ENCODE measurements at regions not wholly inside any gene's neighbourhood (a gene's known extent, or its start where the extent isn't known, plus 50 kb on each side); places are given as distances from the start of the nearest gene placed in this dataset.

DNA sequence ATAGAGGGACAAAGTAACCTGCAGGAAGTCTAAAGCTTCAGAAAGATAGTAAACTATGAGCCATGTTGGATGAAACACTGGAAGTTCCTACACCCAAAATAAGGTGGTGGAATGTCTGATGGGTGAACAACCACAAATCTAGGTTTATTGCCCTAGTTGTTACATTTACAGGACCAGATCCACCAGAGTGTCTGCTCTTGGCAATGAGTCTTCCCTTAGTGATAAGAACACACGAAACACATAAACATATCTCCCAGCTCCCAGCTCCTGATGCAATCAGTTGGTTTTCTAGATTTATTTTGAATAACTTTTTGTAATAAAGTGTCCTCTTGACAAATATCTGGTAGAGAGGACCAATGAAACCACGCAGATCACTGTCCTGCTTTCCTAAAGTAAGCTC is 329.7 kb upstream of the WWC1 start:
- H3K4me2 ChIP-seq (replicated peaks; ENCODE audit: low read depth, low read length, poor library complexity, severe bottlenecking) = no peak overlapping the region
- intact Hi-C loops (cut with micrococcal nuclease) = no loop called here
- H3K4me1 ChIP-seq (ENCODE audit: control insufficient read depth in 2 of 2, insufficient read depth in 2 of 2, low read length in 2 of 2) = no peaks in the 10 kb centered on the region
- ATAC-seq (ENCODE audit: low read depth) = no peak
- no peak for DNase-seq
- H4K20me1 ChIP-seq (ENCODE audit: control insufficient read depth, insufficient read depth, low read length, poor library complexity, severe bottlenecking) = no peaks in the 10 kb centered on the region
- H3K9me3 ChIP-seq (ENCODE audit: control extremely low read depth in 1 of 3, control insufficient read depth in 2 of 3, insufficient read depth in 1 of 3, low read length in 2 of 3) = peaks cover 0 to 6% (median 0%) of the 10 kb centered on the region in 3 donors
- POLR2A ChIA-PET = no interaction called here
- no peak overlapping the region for H2AFZ ChIP-seq (ENCODE audit: insufficient read depth, low read depth, low read length, poor library complexity, severe bottlenecking)
- no CpG with 5 or more reads among the region's 2 CpGs for WGBS (ENCODE audit: insufficient coverage)
- H3K27me3 ChIP-seq (replicated peaks in 1 of 4; ENCODE audit: control extremely low read depth in 1 of 4, control insufficient read depth in 3 of 4, insufficient read depth in 4 of 4, low read length in 3 of 4) = no peaks in the 10 kb centered on the region
- Mint-ChIP-seq H3K27me3 (no peaks in the 10 kb centered on the region), H3K4me1 (no peaks in the 10 kb centered on the region), H3K4me3 (no peak overlapping the region), H3K27ac (no peak overlapping the region), H3K9me3 (ENCODE audit: insufficient read depth) (no peaks in the 10 kb centered on the region)
- H3K79me2 ChIP-seq (ENCODE audit: control insufficient read depth, insufficient read depth, low read length) = no peaks in the 10 kb centered on the region
- no peak overlapping the region for H3K9ac ChIP-seq (ENCODE audit: low read length)
- no peak overlapping the region for H3K4me3 ChIP-seq (ENCODE audit: control extremely low read depth in 1 of 5, extremely low read depth in 1 of 5, insufficient read depth in 1 of 5, low read depth in 2 of 5, low read length in 4 of 5)
- no peak overlapping the region for H3K27ac ChIP-seq (ENCODE audit: low read length in 2 of 2)
- H3K36me3 ChIP-seq (replicated peaks in 1 of 2; ENCODE audit: control extremely low read depth in 1 of 2, control insufficient read depth in 1 of 2, extremely low read depth in 1 of 2, insufficient read depth in 2 of 2, low read length in 1 of 2) = no peaks in the 10 kb centered on the region
- CTCF ChIA-PET = no interaction called here
- TF ChIP-seq, protein P1, sequence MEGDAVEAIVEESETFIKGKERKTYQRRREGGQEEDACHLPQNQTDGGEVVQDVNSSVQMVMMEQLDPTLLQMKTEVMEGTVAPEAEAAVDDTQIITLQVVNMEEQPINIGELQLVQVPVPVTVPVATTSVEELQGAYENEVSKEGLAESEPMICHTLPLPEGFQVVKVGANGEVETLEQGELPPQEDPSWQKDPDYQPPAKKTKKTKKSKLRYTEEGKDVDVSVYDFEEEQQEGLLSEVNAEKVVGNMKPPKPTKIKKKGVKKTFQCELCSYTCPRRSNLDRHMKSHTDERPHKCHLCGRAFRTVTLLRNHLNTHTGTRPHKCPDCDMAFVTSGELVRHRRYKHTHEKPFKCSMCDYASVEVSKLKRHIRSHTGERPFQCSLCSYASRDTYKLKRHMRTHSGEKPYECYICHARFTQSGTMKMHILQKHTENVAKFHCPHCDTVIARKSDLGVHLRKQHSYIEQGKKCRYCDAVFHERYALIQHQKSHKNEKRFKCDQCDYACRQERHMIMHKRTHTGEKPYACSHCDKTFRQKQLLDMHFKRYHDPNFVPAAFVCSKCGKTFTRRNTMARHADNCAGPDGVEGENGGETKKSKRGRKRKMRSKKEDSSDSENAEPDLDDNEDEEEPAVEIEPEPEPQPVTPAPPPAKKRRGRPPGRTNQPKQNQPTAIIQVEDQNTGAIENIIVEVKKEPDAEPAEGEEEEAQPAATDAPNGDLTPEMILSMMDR (IDR thresholded peaks at IDR 0.05) = no peak
- no peak for TF ChIP-seq EZH2 (IDR thresholded peaks at IDR 0.05; ENCODE audit: borderline replicate concordance, insufficient read depth, low read depth, low read length, poor library complexity, severe bottlenecking)

DNA sequence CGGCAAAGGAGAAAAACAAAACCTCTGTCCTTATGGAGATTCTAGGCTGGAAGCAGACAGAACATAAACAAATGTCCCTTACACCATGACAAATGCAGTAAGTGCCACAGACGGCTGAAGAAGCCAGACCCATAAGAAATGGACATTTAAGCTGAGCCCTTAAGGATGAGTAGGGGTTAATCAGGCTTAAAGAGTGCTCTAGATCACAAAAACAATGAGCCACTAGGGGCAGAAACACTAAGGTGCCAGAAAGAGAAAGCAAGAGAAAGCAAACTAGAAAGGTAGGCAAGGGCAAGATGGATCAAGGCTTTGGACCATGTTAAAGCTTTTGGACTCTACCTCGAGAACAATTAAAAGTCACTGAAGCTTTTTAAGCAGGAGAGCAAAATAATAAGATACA is 326.9 kb upstream of the WWC1 start:
- no peak overlapping the region for H3K4me3 Mint-ChIP-seq
- no CpG with 5 or more reads among the region's 3 CpGs for WGBS (ENCODE audit: insufficient coverage)
- intact Hi-C loops (cut with micrococcal nuclease) = no loop called here

More for the DNA sequence above, 326.9 kb upstream of the WWC1 start:
- Histone ChIP-seq H3K27ac (ENCODE audit: low read length in 2 of 2) (no peak overlapping the region), H3K9me3 (ENCODE audit: control extremely low read depth in 1 of 3, control insufficient read depth in 2 of 3, insufficient read depth in 1 of 3, low read length in 2 of 3) (peaks cover 0 to 6% (median 0%) of the 10 kb centered on the region in 3 donors), H3K4me1 (ENCODE audit: control insufficient read depth in 2 of 2, insufficient read depth in 2 of 2, low read length in 2 of 2) (no peaks in the 10 kb centered on the region), H3K9ac (ENCODE audit: low read length) (no peak overlapping the region), H3K36me3 (replicated peaks in 1 of 2; ENCODE audit: control extremely low read depth in 1 of 2, control insufficient read depth in 1 of 2, extremely low read depth in 1 of 2, insufficient read depth in 2 of 2, low read length in 1 of 2) (no peaks in the 10 kb centered on the region), H3K4me3 (ENCODE audit: control extremely low read depth in 1 of 5, extremely low read depth in 1 of 5, insufficient read depth in 1 of 5, low read depth in 2 of 5, low read length in 4 of 5) (no peak overlapping the region), H4K20me1 (ENCODE audit: control insufficient read depth, insufficient read depth, low read length, poor library complexity, severe bottlenecking) (no peaks in the 10 kb centered on the region), H2AFZ (ENCODE audit: insufficient read depth, low read depth, low read length, poor library complexity, severe bottlenecking) (no peak overlapping the region), H3K79me2 (ENCODE audit: control insufficient read depth, insufficient read depth, low read length) (no peaks in the 10 kb centered on the region), H3K4me2 (replicated peaks; ENCODE audit: low read depth, low read length, poor library complexity, severe bottlenecking) (no peak overlapping the region), H3K27me3 (replicated peaks in 1 of 4; ENCODE audit: control extremely low read depth in 1 of 4, control insufficient read depth in 3 of 4, insufficient read depth in 4 of 4, low read length in 3 of 4) (no peaks in the 10 kb centered on the region)
- ChIA-PET CTCF (no interaction called here), POLR2A (no interaction called here)
- no peak for ATAC-seq (ENCODE audit: low read depth)
- TF ChIP-seq, protein P1 (IDR thresholded peaks at IDR 0.05) = no peak
- H3K4me1 Mint-ChIP-seq = no peaks in the 10 kb centered on the region
- no peaks in the 10 kb centered on the region for H3K9me3 Mint-ChIP-seq (ENCODE audit: insufficient read depth)
- H3K27ac Mint-ChIP-seq = no peak overlapping the region
- DNase-seq = no peak
- no peaks in the 10 kb centered on the region for H3K27me3 Mint-ChIP-seq
